ENCODE measurements at regions not wholly inside any gene's neighbourhood (a gene's known extent, or its start where the extent isn't known, plus 50 kb on each side); places are given as distances from the start of the nearest gene placed in this dataset.

DNA sequence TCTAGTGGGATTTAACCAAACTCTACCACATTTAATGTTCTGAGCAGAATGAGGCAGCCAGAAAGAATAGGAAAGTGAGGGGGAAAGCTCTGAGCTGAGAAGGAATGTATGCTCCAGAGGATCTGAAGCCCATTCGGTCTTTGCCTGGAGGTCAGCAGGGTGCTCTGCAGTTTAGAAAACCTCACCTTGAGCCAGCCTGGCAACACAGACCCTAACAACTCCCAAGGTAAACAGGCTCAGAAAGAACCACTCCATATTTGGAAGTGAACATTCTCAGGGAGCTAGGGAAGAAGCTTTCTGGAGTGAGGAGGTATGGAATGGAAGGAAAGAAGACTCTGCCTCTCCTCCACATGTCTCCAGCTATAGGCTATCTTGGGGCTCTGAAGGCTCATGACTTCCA is 398.8 kb downstream of the SEC16B start:
- CTCF ChIA-PET, result no interaction called here
- Mint-ChIP-seq H3K4me1 (no peaks in the 10 kb centered on the region), H3K27ac (no peak overlapping the region), H3K9me3 (no peaks in the 10 kb centered on the region), H3K27me3 (no peaks in the 10 kb centered on the region), H3K36me3 (ENCODE audit: low read depth) (no peaks in the 10 kb centered on the region), H3K4me3 (no peak overlapping the region)
- POLR2A ChIA-PET, result no interaction called here
- DNase-seq, result no peak

DNA sequence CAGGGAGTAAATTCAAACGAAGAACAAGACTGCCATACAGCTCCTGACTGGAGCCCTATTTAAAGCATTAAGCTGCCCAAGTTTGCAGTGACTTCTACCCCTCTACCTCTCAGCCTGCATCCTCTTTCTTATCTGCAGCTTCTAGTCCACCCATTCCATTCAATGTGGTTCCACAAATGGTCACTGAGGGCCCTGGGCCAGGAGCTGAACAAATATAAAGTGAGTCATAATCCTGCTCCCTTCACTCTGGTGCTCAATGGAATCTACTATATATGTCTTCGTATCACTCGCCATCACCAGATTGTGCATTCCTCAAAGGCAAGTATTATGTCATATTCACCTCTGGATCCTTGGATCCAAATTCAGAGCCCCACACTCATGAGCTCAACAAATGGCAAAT is 398.7 kb downstream of the BRINP2 start:
- Mint-ChIP-seq H3K4me1 (no peaks in the 10 kb centered on the region), H3K27me3 (no peaks in the 10 kb centered on the region), H3K9me3 (no peaks in the 10 kb centered on the region), H3K27ac (no peak overlapping the region), H3K36me3 (ENCODE audit: low read depth) (no peaks in the 10 kb centered on the region), H3K4me3 (no peak overlapping the region)
- ChIA-PET POLR2A (no interaction called here), CTCF (no interaction called here)
- DNase-seq, result no peak

DNA sequence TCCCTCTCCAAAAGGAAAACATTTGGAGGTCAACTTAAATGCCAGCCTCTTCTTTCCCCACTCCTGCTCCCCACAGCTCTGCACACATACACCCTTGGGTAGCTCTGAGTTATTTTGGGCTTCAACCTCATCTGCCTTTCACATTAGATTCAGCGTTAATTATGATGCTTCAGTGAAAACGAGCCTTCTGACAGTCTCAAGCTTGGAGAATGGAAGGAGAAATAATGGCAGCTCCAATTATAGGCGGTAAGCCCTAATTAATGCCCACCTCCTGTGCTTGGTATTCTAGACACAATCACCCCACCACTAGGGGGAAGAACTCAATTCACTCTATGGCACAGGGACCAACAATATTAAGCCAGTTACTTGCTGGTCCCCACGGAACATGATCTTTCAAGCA is 397.9 kb downstream of the BRINP2 start:
- no peak for DNase-seq
- Mint-ChIP-seq H3K4me3 (no peak overlapping the region), H3K4me1 (no peaks in the 10 kb centered on the region), H3K36me3 (ENCODE audit: low read depth) (no peaks in the 10 kb centered on the region), H3K27me3 (no peaks in the 10 kb centered on the region), H3K9me3 (no peaks in the 10 kb centered on the region), H3K27ac (no peak overlapping the region)
- POLR2A ChIA-PET, result no interaction called here
- CTCF ChIA-PET, result no interaction called here

DNA sequence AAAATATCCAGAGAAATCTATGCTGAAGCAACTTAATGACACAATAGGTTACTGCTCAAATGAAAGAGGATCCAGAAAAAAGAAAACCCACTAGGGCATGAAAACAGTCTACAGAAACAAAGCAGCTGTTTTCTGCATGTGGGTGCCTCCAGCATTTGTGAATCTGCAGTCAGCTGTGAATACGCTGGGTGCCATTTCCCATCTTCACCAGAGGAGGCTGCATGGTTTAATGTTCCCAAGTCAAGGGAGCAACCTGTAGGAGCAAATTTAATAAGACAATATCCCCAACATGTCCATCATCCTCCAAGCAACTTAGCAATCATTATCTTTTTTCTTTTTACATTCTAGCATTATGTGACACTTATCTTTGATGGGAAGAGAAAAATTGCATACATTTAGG is 396.6 kb downstream of the BRINP2 start:
- no peaks in the 10 kb centered on the region for H3K4me1 Mint-ChIP-seq
- H3K27ac Mint-ChIP-seq, result no peak overlapping the region
- H3K9me3 Mint-ChIP-seq, result no peaks in the 10 kb centered on the region
- no peaks in the 10 kb centered on the region for H3K36me3 Mint-ChIP-seq (ENCODE audit: low read depth)
- ChIA-PET CTCF (no interaction called here), POLR2A (no interaction called here)
- no peaks in the 10 kb centered on the region for H3K27me3 Mint-ChIP-seq
- DNase-seq, result no peak
- no peak overlapping the region for H3K4me3 Mint-ChIP-seq

DNA sequence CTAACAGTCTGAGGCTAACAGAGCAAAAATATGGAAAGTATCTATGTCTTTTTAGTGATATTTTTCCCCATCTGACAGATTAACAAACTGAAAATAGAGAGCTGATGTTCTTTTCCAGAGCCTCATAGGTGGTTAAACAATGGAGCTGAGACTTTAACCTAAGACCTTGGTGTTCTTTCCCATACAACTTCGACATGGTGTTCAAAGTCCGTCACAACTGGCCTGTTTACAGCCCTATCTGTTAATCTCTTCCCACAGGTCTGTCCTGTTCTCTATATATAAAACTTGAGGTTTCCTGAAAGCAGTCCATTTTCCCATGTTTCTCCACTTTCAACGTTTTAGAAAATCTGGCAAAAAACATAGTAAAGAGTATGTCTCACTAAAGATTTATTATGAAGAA is 395.7 kb downstream of the BRINP2 start:
- ChIA-PET CTCF (no interaction called here), POLR2A (no interaction called here)
- no peaks in the 10 kb centered on the region for H3K4me1 Mint-ChIP-seq
- no peak for DNase-seq
- H3K36me3 Mint-ChIP-seq (ENCODE audit: low read depth), result no peaks in the 10 kb centered on the region
- H3K4me3 Mint-ChIP-seq, result no peak overlapping the region
- H3K27me3 Mint-ChIP-seq, result no peaks in the 10 kb centered on the region
- H3K9me3 Mint-ChIP-seq, result peaks cover 5% of the 10 kb centered on the region
- H3K27ac Mint-ChIP-seq, result no peak overlapping the region

DNA sequence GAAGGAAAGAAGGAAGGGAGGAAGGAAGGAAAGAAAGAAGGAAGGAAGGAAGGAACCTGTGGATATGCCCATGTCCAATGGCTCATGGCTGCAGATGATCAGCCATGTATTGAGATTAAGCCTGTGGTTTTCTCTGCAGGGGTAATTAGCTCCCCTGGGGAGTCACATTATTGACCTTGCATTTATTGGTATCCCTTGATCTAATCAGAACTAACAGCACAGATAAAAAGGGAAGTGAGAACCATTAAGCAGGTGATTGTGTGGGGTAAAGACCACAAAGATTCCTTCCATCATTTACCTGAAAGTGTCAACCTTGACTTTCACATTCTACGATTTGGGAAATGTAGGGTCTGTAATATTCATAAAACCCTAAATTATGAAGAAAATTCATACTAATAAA is 390.7 kb downstream of the BRINP2 start:
- H3K36me3 Mint-ChIP-seq (ENCODE audit: low read depth), result no peaks in the 10 kb centered on the region

DNA sequence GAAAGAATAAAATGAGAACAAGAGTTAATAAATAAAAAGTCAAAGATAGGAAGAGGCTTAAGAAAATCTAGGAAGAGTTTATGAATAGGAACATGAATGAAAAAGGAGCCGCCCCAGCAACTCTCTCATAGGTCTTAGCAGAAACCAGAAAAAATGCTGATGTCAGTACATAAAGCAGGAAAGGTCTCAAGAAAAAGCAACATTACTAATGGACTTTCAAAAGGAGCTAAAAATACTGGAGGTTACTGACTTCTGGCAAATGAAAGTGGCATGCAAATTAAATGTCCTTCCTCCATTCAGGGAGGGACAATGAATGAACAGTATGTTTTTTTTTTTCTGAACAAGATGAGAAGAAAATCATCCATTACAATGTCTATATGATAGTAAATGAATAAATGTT is 387.6 kb downstream of the BRINP2 start:
- ChIA-PET CTCF (no interaction called here), POLR2A (no interaction called here)
- Mint-ChIP-seq H3K9me3 (peaks cover 8% of the 10 kb centered on the region), H3K27me3 (no peaks in the 10 kb centered on the region), H3K4me1 (no peaks in the 10 kb centered on the region), H3K4me3 (no peak overlapping the region), H3K27ac (no peak overlapping the region), H3K36me3 (ENCODE audit: low read depth) (no peaks in the 10 kb centered on the region)
- DNase-seq, result no peak

More for the DNA sequence above, 390.7 kb downstream of the BRINP2 start:
- no peak for DNase-seq
- H3K4me3 Mint-ChIP-seq, result no peak overlapping the region
- H3K9me3 Mint-ChIP-seq, result peaks cover 5% of the 10 kb centered on the region
- no peak overlapping the region for H3K27ac Mint-ChIP-seq
- H3K4me1 Mint-ChIP-seq, result no peaks in the 10 kb centered on the region
- H3K27me3 Mint-ChIP-seq, result no peaks in the 10 kb centered on the region
- CTCF ChIA-PET, result no interaction called here
- POLR2A ChIA-PET, result no interaction called here

DNA sequence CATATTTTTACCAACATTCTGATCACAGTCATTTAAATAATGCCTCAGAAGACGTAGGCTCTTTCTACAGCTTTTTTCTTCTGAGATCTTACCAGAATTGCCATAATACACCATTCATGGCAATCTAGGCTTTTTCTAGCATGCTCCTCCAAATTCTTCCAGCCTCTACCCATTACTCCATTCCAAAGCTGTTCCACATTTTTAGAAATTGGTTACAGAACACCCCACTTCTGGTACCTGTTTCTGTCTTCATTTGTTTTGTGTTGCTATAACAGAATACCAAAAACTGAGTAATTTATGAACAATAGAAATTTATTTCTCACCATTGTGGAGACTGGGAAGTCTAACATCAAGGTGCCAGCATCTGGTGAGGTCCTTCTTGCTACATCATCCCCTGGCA is 385.4 kb downstream of the BRINP2 start:
- Mint-ChIP-seq H3K4me1 (no peaks in the 10 kb centered on the region), H3K27me3 (no peaks in the 10 kb centered on the region), H3K4me3 (no peak overlapping the region), H3K9me3 (peaks cover 7% of the 10 kb centered on the region), H3K36me3 (ENCODE audit: low read depth) (no peaks in the 10 kb centered on the region), H3K27ac (no peak overlapping the region)
- ChIA-PET CTCF (no interaction called here), POLR2A (no interaction called here)
- DNase-seq, result no peak

DNA sequence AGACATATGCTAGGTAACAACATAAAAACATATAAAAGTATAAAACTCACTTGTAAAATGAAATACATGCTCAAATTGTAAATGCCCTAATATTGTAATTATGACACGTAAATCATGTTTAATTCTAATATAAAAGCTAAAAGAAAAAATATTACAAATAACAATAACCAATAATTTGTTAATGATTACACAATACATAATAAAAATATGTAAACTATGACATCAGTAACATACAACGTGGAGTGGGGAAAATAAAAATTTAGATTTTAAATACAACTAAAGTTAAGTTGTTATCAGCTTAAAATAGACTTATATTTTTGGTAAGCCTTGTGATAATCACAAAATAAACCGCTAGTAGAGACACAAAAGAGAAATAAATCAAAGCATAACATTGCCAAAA is 376.4 kb downstream of the BRINP2 start:
- no peaks in the 10 kb centered on the region for H3K27me3 Mint-ChIP-seq
- ChIA-PET POLR2A (no interaction called here), CTCF (no interaction called here)
- DNase-seq, result no peak
- H3K36me3 Mint-ChIP-seq (ENCODE audit: low read depth), result no peaks in the 10 kb centered on the region
- no peak overlapping the region for H3K4me3 Mint-ChIP-seq
- H3K4me1 Mint-ChIP-seq, result no peaks in the 10 kb centered on the region
- H3K9me3 Mint-ChIP-seq, result peaks cover 3% of the 10 kb centered on the region
- no peak overlapping the region for H3K27ac Mint-ChIP-seq

DNA sequence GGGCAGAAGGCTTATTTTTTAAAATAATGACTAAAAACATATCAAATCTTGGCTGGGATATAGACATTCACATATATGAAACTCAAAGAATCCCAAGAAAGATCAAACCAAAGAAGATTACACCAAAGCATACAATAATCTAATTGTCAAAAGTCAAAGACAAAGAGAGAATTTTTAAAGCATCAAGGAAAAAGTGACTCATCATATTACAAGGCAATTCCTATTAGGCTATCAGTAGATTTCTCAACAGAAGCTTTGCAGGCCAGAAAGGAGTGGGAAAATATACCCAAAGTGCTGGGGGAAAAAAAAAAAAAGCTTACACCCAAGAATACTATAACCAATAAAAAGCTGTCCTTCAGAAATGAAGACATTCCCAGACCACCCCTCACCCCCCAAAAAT is 375.6 kb downstream of the BRINP2 start:
- ChIA-PET CTCF (no interaction called here), POLR2A (no interaction called here)
- no peaks in the 10 kb centered on the region for H3K36me3 Mint-ChIP-seq (ENCODE audit: low read depth)
- no peak overlapping the region for H3K4me3 Mint-ChIP-seq
- H3K27ac Mint-ChIP-seq, result no peak overlapping the region
- no peaks in the 10 kb centered on the region for H3K27me3 Mint-ChIP-seq
- no peak for DNase-seq
- no peaks in the 10 kb centered on the region for H3K4me1 Mint-ChIP-seq
- H3K9me3 Mint-ChIP-seq, result no peaks in the 10 kb centered on the region

DNA sequence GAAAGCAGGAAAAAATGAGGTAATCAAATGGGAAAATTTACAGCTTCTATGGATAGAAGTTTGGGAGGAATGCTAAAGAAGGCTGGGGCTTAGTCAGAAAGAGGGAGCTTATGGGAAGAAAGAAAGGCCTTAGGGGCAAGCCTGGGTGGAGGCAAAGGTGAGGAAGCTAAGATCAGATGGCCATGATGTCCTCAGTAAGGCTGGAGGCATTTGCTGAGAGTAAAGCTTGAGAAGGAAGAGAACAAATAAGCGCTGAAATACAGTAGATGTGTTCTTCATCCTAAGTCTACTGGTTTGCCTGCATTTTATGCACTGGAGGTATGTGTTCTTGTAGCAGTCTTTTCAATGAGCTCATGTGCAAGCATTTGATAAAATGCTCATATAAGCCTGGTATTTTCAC is 355.4 kb downstream of the BRINP2 start:
- no peak for DNase-seq
- ChIA-PET POLR2A (no interaction called here), CTCF (no interaction called here)

DNA sequence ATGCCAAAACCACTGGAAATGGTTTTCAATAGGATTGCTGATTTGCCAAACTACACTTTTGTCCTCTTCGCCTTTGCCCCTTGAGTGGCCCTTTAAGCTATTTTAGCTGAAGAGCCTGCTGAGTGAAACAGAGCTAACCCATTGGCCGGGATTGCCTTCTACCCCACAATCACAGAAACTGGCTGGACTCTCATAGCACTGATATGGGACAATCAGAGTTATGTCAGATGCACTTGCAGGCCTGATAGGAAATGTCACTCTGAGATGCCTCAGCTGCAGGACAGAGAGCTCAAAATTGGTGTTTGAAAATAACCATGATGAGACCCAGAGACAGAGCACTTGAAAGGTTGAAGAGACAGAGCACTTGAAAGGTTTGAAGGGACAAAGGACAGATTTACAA is 354.4 kb downstream of the BRINP2 start:
- ChIA-PET CTCF (no interaction called here), POLR2A (no interaction called here)
- H3K27ac Mint-ChIP-seq, result no peak overlapping the region
- DNase-seq, result no peak
- no peaks in the 10 kb centered on the region for H3K4me1 Mint-ChIP-seq
- H3K9me3 Mint-ChIP-seq, result peaks cover 5% of the 10 kb centered on the region
- no peak overlapping the region for H3K4me3 Mint-ChIP-seq
- no peaks in the 10 kb centered on the region for H3K36me3 Mint-ChIP-seq (ENCODE audit: low read depth)
- no peaks in the 10 kb centered on the region for H3K27me3 Mint-ChIP-seq

More for the DNA sequence above, 355.4 kb downstream of the BRINP2 start:
- Mint-ChIP-seq H3K4me3 (no peak overlapping the region), H3K4me1 (no peaks in the 10 kb centered on the region), H3K36me3 (ENCODE audit: low read depth) (no peaks in the 10 kb centered on the region), H3K9me3 (peaks cover 5% of the 10 kb centered on the region), H3K27me3 (no peaks in the 10 kb centered on the region), H3K27ac (no peak overlapping the region)

DNA sequence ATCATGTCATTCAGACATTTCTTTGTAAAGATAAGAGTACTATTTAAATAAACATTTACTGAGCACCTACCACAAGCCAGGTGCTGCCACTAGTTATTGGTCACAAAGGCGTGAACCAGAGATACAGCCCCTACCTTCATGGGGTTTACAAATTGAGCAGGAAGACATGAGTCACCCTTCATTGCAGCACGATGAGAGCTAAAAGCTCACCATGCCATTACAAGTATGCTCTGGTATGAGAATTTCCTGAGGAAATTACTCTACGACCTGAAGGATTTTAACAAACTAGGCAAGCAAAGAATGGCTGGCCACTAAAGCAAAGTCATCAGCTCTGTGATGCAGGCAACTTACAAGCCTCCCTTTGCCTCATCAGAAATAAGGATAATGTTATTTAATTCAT is 346.8 kb downstream of the BRINP2 start:
- Mint-ChIP-seq H3K4me1 (no peaks in the 10 kb centered on the region), H3K27me3 (no peaks in the 10 kb centered on the region), H3K9me3 (no peaks in the 10 kb centered on the region), H3K27ac (no peak overlapping the region), H3K36me3 (ENCODE audit: low read depth) (no peaks in the 10 kb centered on the region), H3K4me3 (no peak overlapping the region)
- CTCF ChIA-PET, result no interaction called here
- no peak for DNase-seq
- POLR2A ChIA-PET, result no interaction called here

DNA sequence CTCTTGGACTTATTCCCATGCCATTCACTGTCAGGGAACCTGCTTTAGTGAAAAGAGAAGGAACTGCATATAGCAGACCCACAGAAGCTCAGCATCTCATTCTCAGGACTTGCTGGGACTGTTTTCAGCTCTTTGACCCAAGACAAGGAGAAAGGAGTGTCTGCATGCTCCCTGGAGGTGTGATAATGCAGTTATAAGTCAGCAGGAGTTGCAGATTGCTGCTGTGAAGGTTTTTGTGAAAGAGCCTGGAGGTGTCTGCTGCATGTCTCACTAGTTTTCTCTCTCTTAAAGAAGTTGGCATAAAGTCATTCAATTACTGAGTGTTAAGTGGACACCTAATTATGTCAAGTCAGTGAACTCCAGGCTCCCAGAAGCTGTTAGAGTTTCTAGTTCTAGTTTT is 343.4 kb downstream of the BRINP2 start:
- H3K36me3 Mint-ChIP-seq (ENCODE audit: low read depth), result no peaks in the 10 kb centered on the region
- H3K4me1 Mint-ChIP-seq, result no peaks in the 10 kb centered on the region
- no peaks in the 10 kb centered on the region for H3K27me3 Mint-ChIP-seq
- no peak for DNase-seq
- no peak overlapping the region for H3K4me3 Mint-ChIP-seq
- H3K9me3 Mint-ChIP-seq, result no peaks in the 10 kb centered on the region
- ChIA-PET CTCF (no interaction called here), POLR2A (no interaction called here)
- no peak overlapping the region for H3K27ac Mint-ChIP-seq

DNA sequence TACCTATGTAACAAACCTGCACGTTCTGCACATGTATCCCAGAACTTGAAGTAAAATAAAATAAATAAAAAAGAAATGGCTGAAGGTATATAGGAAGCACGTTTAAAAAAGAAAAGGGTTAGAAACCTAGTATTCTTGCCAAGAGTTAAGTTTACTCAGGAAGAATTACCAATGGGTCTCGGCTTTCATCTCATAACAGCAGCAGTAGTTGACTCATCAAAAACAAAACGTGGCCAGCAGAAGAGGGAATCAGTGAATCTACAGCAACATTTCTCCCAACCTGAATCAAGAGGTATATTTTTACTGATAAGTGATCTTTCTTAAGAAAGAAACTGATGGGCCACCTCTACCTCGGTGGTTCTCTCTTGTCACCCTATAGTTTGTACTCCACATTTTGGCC is 340.3 kb downstream of the BRINP2 start:
- DNase-seq, result no peak
- no peaks in the 10 kb centered on the region for H3K9me3 Mint-ChIP-seq
- no peak overlapping the region for H3K27ac Mint-ChIP-seq
- POLR2A ChIA-PET, result no interaction called here
- CTCF ChIA-PET, result no interaction called here
- no peaks in the 10 kb centered on the region for H3K36me3 Mint-ChIP-seq (ENCODE audit: low read depth)
- H3K4me1 Mint-ChIP-seq, result no peaks in the 10 kb centered on the region
- no peak overlapping the region for H3K4me3 Mint-ChIP-seq
- no peaks in the 10 kb centered on the region for H3K27me3 Mint-ChIP-seq
